Lung (tissue), 11 donors: ENCODE measurements at regions not wholly inside any gene's neighbourhood (a gene's known extent, or its start where the extent isn't known, plus 50 kb on each side); places are given as distances from the start of the nearest gene placed in this dataset.

ENCODE experiments used
- ATAC-seq: fragments of 200-7000 bp; cut with Tn5 transposase; one replicate; pipeline ENCODE4 v1.9.1; 2020; ENCODE audit warnings: moderate number of reproducible peaks; ENCODE audit not compliant: insufficient read depth, low FRiP score
- DNase-seq, 3 donors: peaks; one replicate each; pipeline ENCODE4 v3.0.0-alpha.2; 2013 to 2017
- H3K27ac ChIP-seq, 2 donors: one replicate each; pipeline ENCODE4 v1.5.1; 2013; ENCODE audit warnings: mild to moderate bottlenecking in 2 of 2, moderate library complexity in 2 of 2, control low read depth in 1 of 2, inconsistent platforms in 1 of 2, low read depth in 1 of 2, low read length in 1 of 2
- H3K27me3 ChIP-seq, 3 donors: one replicate each; pipeline ENCODE4 v1.5.1; 2013; ENCODE audit warnings: low read length in 2 of 3; ENCODE audit not compliant: control insufficient read depth in 3 of 3, insufficient read depth in 3 of 3
- H3K36me3 ChIP-seq, 4 donors: one replicate each; pipeline ENCODE4 v1.5.1; 2013; ENCODE audit warnings: low read length in 4 of 4, mild to moderate bottlenecking in 1 of 4, moderate library complexity in 1 of 4; ENCODE audit not compliant: control insufficient read depth in 4 of 4, insufficient read depth in 4 of 4
- H3K4me1 ChIP-seq, 5 donors: one replicate each; pipeline ENCODE4 v1.5.1; 2013; ENCODE audit warnings: low read length in 5 of 5, mild to moderate bottlenecking in 2 of 5, moderate library complexity in 1 of 5; ENCODE audit not compliant: control insufficient read depth in 5 of 5, insufficient read depth in 5 of 5
- H3K4me3 ChIP-seq: one replicate; pipeline ENCODE4 v1.5.1; 2013; ENCODE audit warnings: mild to moderate bottlenecking, control low read depth, moderate library complexity
- H3K9ac ChIP-seq, 2 donors: one replicate each; pipeline ENCODE4 v1.5.1; 2013; ENCODE audit warnings: low read length in 2 of 2, control low read depth in 1 of 2; ENCODE audit not compliant: insufficient read depth in 1 of 2
- H3K9me3 ChIP-seq, 4 donors: one replicate each; pipeline ENCODE4 v1.5.1; 2013; ENCODE audit warnings: low read length in 3 of 4, mild to moderate bottlenecking in 1 of 4, moderate library complexity in 1 of 4; ENCODE audit not compliant: control insufficient read depth in 4 of 4, insufficient read depth in 3 of 4
- WGBS, 2 donors: extraction: QIAGEN DNeasy Blood & Tissue Kit; methylation state at CpG; one replicate each; pipeline ENCODE4 v1.1.7; 2013; 5-methylcytosine and 5-hydroxymethylcytosine counted together
- TF ChIP-seq, protein P1 (sequence below): IDR thresholded peaks from 2 replicates; pipeline ENCODE4 v1.5.1; 2012; ENCODE audit warnings: mild to moderate bottlenecking; ENCODE audit errors: control extremely low read depth, extremely low read depth
- donor health status: control.
- donor health status: control.
- donor health status: Bipolar disorder and iron deficiency.
- donor health status: healthy.
- donor health status: DM: yes; HTN: yes; CAD: no.

DNA sequence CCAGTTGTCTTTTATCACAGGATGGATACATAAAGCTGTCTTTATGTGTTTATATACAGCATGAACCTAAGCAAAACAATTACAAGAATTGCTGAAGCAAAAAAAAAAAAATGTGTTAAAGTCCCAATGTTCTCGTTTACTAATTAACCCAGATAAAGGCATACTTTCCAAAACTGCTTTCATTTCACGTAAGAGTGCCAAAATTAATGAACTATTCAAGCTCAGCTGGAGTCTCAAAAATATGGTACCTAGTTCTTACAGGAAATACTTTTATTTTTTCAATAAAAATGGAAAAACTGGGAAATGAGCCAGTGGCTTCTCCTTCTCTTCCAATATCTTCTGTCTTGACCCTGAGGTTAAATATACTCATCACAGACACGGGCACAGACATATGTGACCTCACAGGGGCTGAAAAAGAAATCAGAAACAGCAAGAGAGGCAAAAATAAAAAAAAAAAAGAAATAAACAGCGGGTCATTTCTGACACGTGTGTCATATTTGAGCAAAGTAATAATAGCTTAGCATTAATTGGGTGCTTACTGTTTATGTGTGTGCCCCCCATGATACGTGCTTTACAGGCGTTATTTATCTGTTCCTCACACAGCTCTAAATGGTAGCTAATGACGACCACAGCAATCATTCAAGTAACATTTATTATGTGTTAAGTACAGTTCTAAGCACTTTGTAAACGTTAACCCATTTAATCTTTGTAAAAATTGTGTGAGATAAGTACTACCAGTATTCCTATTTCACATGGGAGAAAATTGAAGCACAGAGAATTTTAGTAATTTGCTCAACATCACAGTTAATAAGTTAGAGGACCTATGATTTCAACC lies 158.0 kb upstream of the MMADHC start:
- Histone ChIP-seq H3K27ac (no peak overlapping the region), H3K9me3 (peaks cover 0 to 1% (median 0%) of the 10 kb centered on the region in 4 donors), H3K4me3 (no peak overlapping the region), H3K27me3 (no peaks in the 10 kb centered on the region), H3K36me3 (no peaks in the 10 kb centered on the region), H3K9ac (no peak overlapping the region), H3K4me1 (peaks cover 0 to 41% (median 0%) of the 10 kb centered on the region in 5 donors)
- 65 to 75% methylated on average over 9 of the region's 9 CpGs for WGBS, 2 donors
- TF ChIP-seq, protein P1, sequence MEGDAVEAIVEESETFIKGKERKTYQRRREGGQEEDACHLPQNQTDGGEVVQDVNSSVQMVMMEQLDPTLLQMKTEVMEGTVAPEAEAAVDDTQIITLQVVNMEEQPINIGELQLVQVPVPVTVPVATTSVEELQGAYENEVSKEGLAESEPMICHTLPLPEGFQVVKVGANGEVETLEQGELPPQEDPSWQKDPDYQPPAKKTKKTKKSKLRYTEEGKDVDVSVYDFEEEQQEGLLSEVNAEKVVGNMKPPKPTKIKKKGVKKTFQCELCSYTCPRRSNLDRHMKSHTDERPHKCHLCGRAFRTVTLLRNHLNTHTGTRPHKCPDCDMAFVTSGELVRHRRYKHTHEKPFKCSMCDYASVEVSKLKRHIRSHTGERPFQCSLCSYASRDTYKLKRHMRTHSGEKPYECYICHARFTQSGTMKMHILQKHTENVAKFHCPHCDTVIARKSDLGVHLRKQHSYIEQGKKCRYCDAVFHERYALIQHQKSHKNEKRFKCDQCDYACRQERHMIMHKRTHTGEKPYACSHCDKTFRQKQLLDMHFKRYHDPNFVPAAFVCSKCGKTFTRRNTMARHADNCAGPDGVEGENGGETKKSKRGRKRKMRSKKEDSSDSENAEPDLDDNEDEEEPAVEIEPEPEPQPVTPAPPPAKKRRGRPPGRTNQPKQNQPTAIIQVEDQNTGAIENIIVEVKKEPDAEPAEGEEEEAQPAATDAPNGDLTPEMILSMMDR: no peak
- peak in 2 of 3 donors; percentile 63 to 76 for DNase-seq
- no peak for ATAC-seq

DNA sequence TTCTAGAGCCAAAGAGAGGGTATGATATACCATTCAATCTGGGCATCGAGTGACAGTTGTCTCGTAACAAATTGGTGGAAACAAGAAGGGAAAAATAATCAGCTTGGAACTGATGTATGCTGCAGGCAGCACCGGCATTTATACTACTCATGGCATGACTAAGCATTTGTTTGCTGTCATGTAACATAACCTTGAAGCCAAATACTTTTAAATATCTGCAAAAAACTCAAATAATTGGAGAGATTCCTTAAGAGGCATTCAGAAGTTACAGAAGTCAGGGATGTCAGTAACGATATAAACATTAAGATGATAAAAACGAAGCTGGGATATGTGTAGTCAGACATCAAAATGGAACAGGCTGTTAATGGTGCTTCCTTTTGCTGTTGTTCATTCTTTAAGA lies 157.3 kb upstream of the MMADHC start:
- peak in 2 of 3 donors; percentile 39 to 49 for DNase-seq
- ATAC-seq: no peak

DNA sequence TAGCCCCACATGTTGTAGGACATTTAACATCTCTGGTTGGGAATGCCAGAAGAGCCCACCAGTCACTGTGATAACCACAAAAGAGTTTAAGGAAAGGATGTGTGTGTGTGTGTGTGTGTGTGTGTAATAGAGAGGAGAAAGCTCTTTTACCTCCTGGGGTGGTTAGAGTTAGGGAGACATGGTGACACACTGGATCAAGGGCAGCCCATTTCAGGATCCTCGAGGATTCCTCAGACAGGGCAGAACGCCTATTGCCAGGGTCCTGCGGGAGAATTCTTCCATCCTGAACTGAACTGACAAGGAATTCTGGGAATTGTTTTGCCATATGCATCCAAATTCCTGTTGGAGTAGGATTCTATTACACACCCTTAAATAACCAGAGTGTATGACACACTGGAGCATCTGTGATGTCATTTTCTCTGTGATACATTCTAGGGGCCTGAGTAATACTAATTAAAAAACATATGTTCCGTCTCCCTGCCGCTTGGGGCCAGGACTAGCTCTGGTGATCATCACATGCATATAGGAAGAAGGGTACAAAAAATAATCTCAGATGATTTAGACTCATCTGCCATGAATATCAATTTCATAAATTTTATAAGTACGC lies 156.4 kb upstream of the MMADHC start:
- 93 to 98% methylated on average over 6 of the region's 6 CpGs for WGBS, 2 donors
- H3K9me3 ChIP-seq: peaks cover 0 to 1% (median 0%) of the 10 kb centered on the region in 4 donors
- no peak overlapping the region for H3K9ac ChIP-seq
- DNase-seq: no peak
- TF ChIP-seq, protein P1: no peak
- H3K27me3 ChIP-seq: no peaks in the 10 kb centered on the region
- H3K36me3 ChIP-seq: no peaks in the 10 kb centered on the region
- H3K4me1 ChIP-seq: peaks cover 0 to 41% (median 0%) of the 10 kb centered on the region in 5 donors
- H3K4me3 ChIP-seq: no peak overlapping the region
- no peak for ATAC-seq
- no peak overlapping the region for H3K27ac ChIP-seq

More for the DNA sequence above, 157.3 kb upstream of the MMADHC start:
- 60 to 78% methylated on average over 5 of the region's 5 CpGs for WGBS, 2 donors
- Histone ChIP-seq H3K4me3 (no peak overlapping the region), H3K27me3 (no peaks in the 10 kb centered on the region), H3K27ac (no peak overlapping the region), H3K36me3 (no peaks in the 10 kb centered on the region), H3K9ac (no peak overlapping the region), H3K4me1 (peaks cover 0 to 41% (median 0%) of the 10 kb centered on the region in 5 donors), H3K9me3 (peaks cover 0 to 1% (median 0%) of the 10 kb centered on the region in 4 donors)
- TF ChIP-seq, protein P1: no peak
